ENCODE measurements at regions not wholly inside any gene's neighbourhood (a gene's known extent, or its start where the extent isn't known, plus 50 kb on each side); places are given as distances from the start of the nearest gene placed in this dataset.

DNA sequence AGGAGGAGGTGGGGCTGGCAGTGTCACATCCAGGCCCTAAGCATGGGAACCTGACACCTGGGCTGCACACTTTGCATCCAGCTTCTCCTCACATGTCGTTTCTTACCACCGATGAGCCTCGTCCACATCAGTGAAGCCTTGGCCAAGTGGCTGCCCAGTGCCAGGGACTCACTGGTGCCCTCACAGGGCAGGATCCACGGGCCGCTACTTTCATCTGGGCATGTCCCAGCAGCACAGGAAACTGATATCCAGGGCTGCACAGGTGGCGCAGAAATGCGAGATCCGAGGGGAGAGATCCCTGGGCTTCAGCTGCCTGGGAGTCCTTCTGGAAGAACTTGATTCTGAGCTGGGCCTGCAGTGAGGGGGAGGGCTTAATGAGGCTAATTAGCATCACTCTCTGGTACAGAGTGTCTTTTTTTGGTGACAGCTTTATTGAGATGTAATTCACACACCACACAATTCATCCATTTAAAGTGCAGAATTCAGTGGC is 291.6 kb upstream of the HDAC4 start:
- H2AFZ ChIP-seq (ENCODE audit: low read depth, low read length): no peak overlapping the region
- POLR2A ChIA-PET: no interaction called here
- no peaks in the 10 kb centered on the region for H3K4me1 ChIP-seq (ENCODE audit: control insufficient read depth, extremely low read depth, insufficient read depth, low read length)
- no peak overlapping the region for H3K27ac ChIP-seq (ENCODE audit: insufficient read depth, low read depth, low read length)
- no peaks in the 10 kb centered on the region for H4K20me1 ChIP-seq (replicated peaks; ENCODE audit: control insufficient read depth, extremely low read depth, insufficient read depth, low read length)
- H3K4me3 ChIP-seq (replicated peaks in 1 of 3; ENCODE audit: insufficient read depth in 1 of 3, low read depth in 1 of 3, low read length in 3 of 3): no peak overlapping the region
- H3K9ac ChIP-seq (replicated peaks; ENCODE audit: extremely low read depth, insufficient read depth, low read length): no peak overlapping the region
- no peak overlapping the region for H3K4me2 ChIP-seq (ENCODE audit: insufficient read depth, low read length)
- DNase-seq (ENCODE audit: low read depth, low spot score): no peak
- CTCF ChIA-PET: no interaction called here
- no peaks in the 10 kb centered on the region for H3K9me1 ChIP-seq (replicated peaks; ENCODE audit: control insufficient read depth, extremely low read depth, insufficient read depth, low read length)
- FAIRE-seq: no peak
- intact Hi-C loops (cut with micrococcal nuclease): no loop called here
- no peaks in the 10 kb centered on the region for H3K9me3 ChIP-seq (replicated peaks; ENCODE audit: control insufficient read depth, insufficient read depth, low read length)
- no peak for TF ChIP-seq POLR2AphosphoS5 (IDR thresholded peaks at IDR 0.05; ENCODE audit: insufficient read depth, low read depth, low read length)
- no peak for TF ChIP-seq POLR2A (IDR thresholded peaks at IDR 0.05; ENCODE audit: low read depth, low read length)
- no peak for TF ChIP-seq GATA2 (IDR thresholded peaks at IDR 0.05; ENCODE audit: insufficient read depth, insufficient read length, low read depth, low read length)
- TF ChIP-seq, protein P1, sequence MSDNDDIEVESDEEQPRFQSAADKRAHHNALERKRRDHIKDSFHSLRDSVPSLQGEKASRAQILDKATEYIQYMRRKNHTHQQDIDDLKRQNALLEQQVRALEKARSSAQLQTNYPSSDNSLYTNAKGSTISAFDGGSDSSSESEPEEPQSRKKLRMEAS (IDR thresholded peaks at IDR 0.05; ENCODE audit: insufficient read depth, insufficient read length): no peak
- TF ChIP-seq MYC (IDR thresholded peaks at IDR 0.05; ENCODE audit: low read depth, low read length): no peak
- TF ChIP-seq, protein P2, sequence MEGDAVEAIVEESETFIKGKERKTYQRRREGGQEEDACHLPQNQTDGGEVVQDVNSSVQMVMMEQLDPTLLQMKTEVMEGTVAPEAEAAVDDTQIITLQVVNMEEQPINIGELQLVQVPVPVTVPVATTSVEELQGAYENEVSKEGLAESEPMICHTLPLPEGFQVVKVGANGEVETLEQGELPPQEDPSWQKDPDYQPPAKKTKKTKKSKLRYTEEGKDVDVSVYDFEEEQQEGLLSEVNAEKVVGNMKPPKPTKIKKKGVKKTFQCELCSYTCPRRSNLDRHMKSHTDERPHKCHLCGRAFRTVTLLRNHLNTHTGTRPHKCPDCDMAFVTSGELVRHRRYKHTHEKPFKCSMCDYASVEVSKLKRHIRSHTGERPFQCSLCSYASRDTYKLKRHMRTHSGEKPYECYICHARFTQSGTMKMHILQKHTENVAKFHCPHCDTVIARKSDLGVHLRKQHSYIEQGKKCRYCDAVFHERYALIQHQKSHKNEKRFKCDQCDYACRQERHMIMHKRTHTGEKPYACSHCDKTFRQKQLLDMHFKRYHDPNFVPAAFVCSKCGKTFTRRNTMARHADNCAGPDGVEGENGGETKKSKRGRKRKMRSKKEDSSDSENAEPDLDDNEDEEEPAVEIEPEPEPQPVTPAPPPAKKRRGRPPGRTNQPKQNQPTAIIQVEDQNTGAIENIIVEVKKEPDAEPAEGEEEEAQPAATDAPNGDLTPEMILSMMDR (IDR thresholded peaks at IDR 0.05; ENCODE audit: extremely low read depth in 1 of 2, insufficient read depth in 1 of 2, low read depth in 1 of 2, low read length in 2 of 2): no peak
- no peak for TF ChIP-seq JUN (IDR thresholded peaks at IDR 0.05; ENCODE audit: borderline replicate concordance, insufficient read depth, insufficient read length, low read depth)
- no peak for TF ChIP-seq EZH2 (IDR thresholded peaks at IDR 0.05; ENCODE audit: borderline replicate concordance, low read depth, low read length, severe bottlenecking)
- no peak for TF ChIP-seq FOS (IDR thresholded peaks at IDR 0.05; ENCODE audit: borderline replicate concordance, insufficient read depth, low read length)
- no peaks in the 10 kb centered on the region for H3K36me3 ChIP-seq (ENCODE audit: control insufficient read depth in 2 of 2, extremely low read depth in 1 of 2, insufficient read depth in 2 of 2, low read length in 2 of 2)
- no peaks in the 10 kb centered on the region for H3K79me2 ChIP-seq (ENCODE audit: control insufficient read depth, insufficient read depth, low read length)
- dilution Hi-C loops (cut with MboI; ENCODE audit: extremely low pct_ligation_motif_present, low sequenced_read_pairs): no loop called here
- H3K27me3 ChIP-seq (ENCODE audit: control insufficient read depth in 2 of 2, insufficient read depth in 2 of 2, low read length in 2 of 2): no peaks in the 10 kb centered on the region
- no TSS peak for BruUV-seq (replicated peaks)
